ENCODE measurements at regions not wholly inside any gene's neighbourhood (a gene's known extent, or its start where the extent isn't known, plus 50 kb on each side); places are given as distances from the start of the nearest gene placed in this dataset.

GRCh38 chr7:95662987-95663386 is 66.7 kb upstream of the PDK4 start:
- DNase-seq = no peak

- DNase-seq = no peak
Observed at GRCh38 chr7:95660023-95660434, 63.7 kb upstream of the PDK4 start.

- no peak for DNase-seq
Observed at GRCh38 chr7:95658676-95659075, 62.4 kb upstream of the PDK4 start.

GRCh38 chr7:95649546-95649945 is 53.2 kb upstream of the PDK4 start:
- DNase-seq = no peak

- no peak for DNase-seq
Observed at GRCh38 chr7:95646350-95646749, 50.0 kb upstream of the PDK4 start.

Measured in hindlimb muscle (tissue), 1 donor.